ENCODE measurements at regions not wholly inside any gene's neighbourhood (a gene's known extent, or its start where the extent isn't known, plus 50 kb on each side); places are given as distances from the start of the nearest gene placed in this dataset.

- no peaks in the 10 kb centered on the region for H3K36me3 ChIP-seq (ENCODE audit: control insufficient read depth in 3 of 3, insufficient read depth in 3 of 3, low read length in 3 of 3)
- H3K4me3 ChIP-seq (ENCODE audit: low read length in 3 of 3): no peak overlapping the region
- H3K4me1 ChIP-seq (ENCODE audit: control insufficient read depth in 3 of 3, insufficient read depth in 3 of 3, low read length in 3 of 3): no peaks in the 10 kb centered on the region
- H3K9ac ChIP-seq (ENCODE audit: low read depth in 1 of 3, low read length in 3 of 3): no peak overlapping the region
- H3K9me3 ChIP-seq (ENCODE audit: control insufficient read depth in 3 of 3, low read length in 3 of 3): no peaks in the 10 kb centered on the region
- H3K27me3 ChIP-seq (ENCODE audit: control insufficient read depth in 3 of 3, insufficient read depth in 3 of 3, low read length in 3 of 3): no peaks in the 10 kb centered on the region
- H3K27ac ChIP-seq (ENCODE audit: low read depth, low read length): no peak overlapping the region
Observed at GRCh38 chr3:145807990-145808389, 353.0 kb downstream of the PLOD2 start.

- Histone ChIP-seq H3K4me1 (ENCODE audit: control insufficient read depth in 3 of 3, insufficient read depth in 3 of 3, low read length in 3 of 3) (no peaks in the 10 kb centered on the region), H3K9me3 (ENCODE audit: control insufficient read depth in 3 of 3, low read length in 3 of 3) (no peaks in the 10 kb centered on the region), H3K4me3 (ENCODE audit: low read length in 3 of 3) (no peak overlapping the region), H3K9ac (ENCODE audit: low read depth in 1 of 3, low read length in 3 of 3) (no peak overlapping the region), H3K36me3 (ENCODE audit: control insufficient read depth in 3 of 3, insufficient read depth in 3 of 3, low read length in 3 of 3) (no peaks in the 10 kb centered on the region), H3K27me3 (ENCODE audit: control insufficient read depth in 3 of 3, insufficient read depth in 3 of 3, low read length in 3 of 3) (no peaks in the 10 kb centered on the region), H3K27ac (ENCODE audit: low read depth, low read length) (no peak overlapping the region)
Observed at GRCh38 chr3:145812391-145812790, 348.6 kb downstream of the PLOD2 start.

GRCh38 chr3:145815707-145816413 lies 345.1 kb downstream of the PLOD2 start:
- no peak overlapping the region for H3K9ac ChIP-seq (ENCODE audit: low read depth in 1 of 3, low read length in 3 of 3)
- no peaks in the 10 kb centered on the region for H3K9me3 ChIP-seq (ENCODE audit: control insufficient read depth in 3 of 3, low read length in 3 of 3)
- no peaks in the 10 kb centered on the region for H3K36me3 ChIP-seq (ENCODE audit: control insufficient read depth in 3 of 3, insufficient read depth in 3 of 3, low read length in 3 of 3)
- H3K4me3 ChIP-seq (ENCODE audit: low read length in 3 of 3): no peak overlapping the region
- no peaks in the 10 kb centered on the region for H3K27me3 ChIP-seq (ENCODE audit: control insufficient read depth in 3 of 3, insufficient read depth in 3 of 3, low read length in 3 of 3)
- no peaks in the 10 kb centered on the region for H3K4me1 ChIP-seq (ENCODE audit: control insufficient read depth in 3 of 3, insufficient read depth in 3 of 3, low read length in 3 of 3)
- no peak overlapping the region for H3K27ac ChIP-seq (ENCODE audit: low read depth, low read length)

- H3K36me3 ChIP-seq (ENCODE audit: control insufficient read depth in 3 of 3, insufficient read depth in 3 of 3, low read length in 3 of 3): no peaks in the 10 kb centered on the region
- H3K27me3 ChIP-seq (ENCODE audit: control insufficient read depth in 3 of 3, insufficient read depth in 3 of 3, low read length in 3 of 3): no peaks in the 10 kb centered on the region
- no peak overlapping the region for H3K4me3 ChIP-seq (ENCODE audit: low read length in 3 of 3)
- no peak overlapping the region for H3K27ac ChIP-seq (ENCODE audit: low read depth, low read length)
- H3K4me1 ChIP-seq (ENCODE audit: control insufficient read depth in 3 of 3, insufficient read depth in 3 of 3, low read length in 3 of 3): no peaks in the 10 kb centered on the region
- no peaks in the 10 kb centered on the region for H3K9me3 ChIP-seq (ENCODE audit: control insufficient read depth in 3 of 3, low read length in 3 of 3)
- no peak overlapping the region for H3K9ac ChIP-seq (ENCODE audit: low read depth in 1 of 3, low read length in 3 of 3)
Observed at GRCh38 chr3:145817870-145818483, 343.0 kb downstream of the PLOD2 start.

- Histone ChIP-seq H3K9ac (ENCODE audit: low read depth in 1 of 3, low read length in 3 of 3) (no peak overlapping the region), H3K27ac (ENCODE audit: low read depth, low read length) (no peak overlapping the region), H3K4me1 (ENCODE audit: control insufficient read depth in 3 of 3, insufficient read depth in 3 of 3, low read length in 3 of 3) (no peaks in the 10 kb centered on the region), H3K4me3 (ENCODE audit: low read length in 3 of 3) (no peak overlapping the region), H3K27me3 (ENCODE audit: control insufficient read depth in 3 of 3, insufficient read depth in 3 of 3, low read length in 3 of 3) (no peaks in the 10 kb centered on the region), H3K9me3 (ENCODE audit: control insufficient read depth in 3 of 3, low read length in 3 of 3) (no peaks in the 10 kb centered on the region), H3K36me3 (ENCODE audit: control insufficient read depth in 3 of 3, insufficient read depth in 3 of 3, low read length in 3 of 3) (no peaks in the 10 kb centered on the region)
Observed at GRCh38 chr3:145820170-145820569, 340.8 kb downstream of the PLOD2 start.

GRCh38 chr3:145842294-145842902 lies 318.6 kb downstream of the PLOD2 start:
- no peaks in the 10 kb centered on the region for H3K9me3 ChIP-seq (ENCODE audit: control insufficient read depth in 3 of 3, low read length in 3 of 3)
- H3K36me3 ChIP-seq (ENCODE audit: control insufficient read depth in 3 of 3, insufficient read depth in 3 of 3, low read length in 3 of 3): no peaks in the 10 kb centered on the region
- no peaks in the 10 kb centered on the region for H3K4me1 ChIP-seq (ENCODE audit: control insufficient read depth in 3 of 3, insufficient read depth in 3 of 3, low read length in 3 of 3)
- H3K4me3 ChIP-seq (ENCODE audit: low read length in 3 of 3): no peak overlapping the region
- no peaks in the 10 kb centered on the region for H3K27me3 ChIP-seq (ENCODE audit: control insufficient read depth in 3 of 3, insufficient read depth in 3 of 3, low read length in 3 of 3)
- no peak overlapping the region for H3K27ac ChIP-seq (ENCODE audit: low read depth, low read length)
- no peak overlapping the region for H3K9ac ChIP-seq (ENCODE audit: low read depth in 1 of 3, low read length in 3 of 3)

GRCh38 chr3:145843561-145843960 lies 317.4 kb downstream of the PLOD2 start:
- no peaks in the 10 kb centered on the region for H3K36me3 ChIP-seq (ENCODE audit: control insufficient read depth in 3 of 3, insufficient read depth in 3 of 3, low read length in 3 of 3)

GRCh38 chr3:145849115-145849514 lies 311.9 kb downstream of the PLOD2 start:
- no peak overlapping the region for H3K27ac ChIP-seq (ENCODE audit: low read depth, low read length)
- H3K9me3 ChIP-seq (ENCODE audit: control insufficient read depth in 3 of 3, low read length in 3 of 3): no peaks in the 10 kb centered on the region
- no peaks in the 10 kb centered on the region for H3K4me1 ChIP-seq (ENCODE audit: control insufficient read depth in 3 of 3, insufficient read depth in 3 of 3, low read length in 3 of 3)

More at GRCh38 chr3:145843561-145843960, 317.4 kb downstream of the PLOD2 start:
- H3K27ac ChIP-seq (ENCODE audit: low read depth, low read length): no peak overlapping the region
- H3K27me3 ChIP-seq (ENCODE audit: control insufficient read depth in 3 of 3, insufficient read depth in 3 of 3, low read length in 3 of 3): no peaks in the 10 kb centered on the region
- no peak overlapping the region for H3K4me3 ChIP-seq (ENCODE audit: low read length in 3 of 3)
- H3K9ac ChIP-seq (ENCODE audit: low read depth in 1 of 3, low read length in 3 of 3): no peak overlapping the region
- no peaks in the 10 kb centered on the region for H3K4me1 ChIP-seq (ENCODE audit: control insufficient read depth in 3 of 3, insufficient read depth in 3 of 3, low read length in 3 of 3)
- H3K9me3 ChIP-seq (ENCODE audit: control insufficient read depth in 3 of 3, low read length in 3 of 3): no peaks in the 10 kb centered on the region

GRCh38 chr3:145854499-145854898 lies 306.5 kb downstream of the PLOD2 start:
- Histone ChIP-seq H3K36me3 (ENCODE audit: control insufficient read depth in 3 of 3, insufficient read depth in 3 of 3, low read length in 3 of 3) (no peaks in the 10 kb centered on the region), H3K27me3 (ENCODE audit: control insufficient read depth in 3 of 3, insufficient read depth in 3 of 3, low read length in 3 of 3) (no peaks in the 10 kb centered on the region), H3K4me3 (ENCODE audit: low read length in 3 of 3) (no peak overlapping the region), H3K9ac (ENCODE audit: low read depth in 1 of 3, low read length in 3 of 3) (no peak overlapping the region), H3K4me1 (ENCODE audit: control insufficient read depth in 3 of 3, insufficient read depth in 3 of 3, low read length in 3 of 3) (no peaks in the 10 kb centered on the region), H3K9me3 (ENCODE audit: control insufficient read depth in 3 of 3, low read length in 3 of 3) (no peaks in the 10 kb centered on the region), H3K27ac (ENCODE audit: low read depth, low read length) (no peak overlapping the region)

More at GRCh38 chr3:145849115-145849514, 311.9 kb downstream of the PLOD2 start:
- H3K36me3 ChIP-seq (ENCODE audit: control insufficient read depth in 3 of 3, insufficient read depth in 3 of 3, low read length in 3 of 3): no peaks in the 10 kb centered on the region
- H3K27me3 ChIP-seq (ENCODE audit: control insufficient read depth in 3 of 3, insufficient read depth in 3 of 3, low read length in 3 of 3): no peaks in the 10 kb centered on the region
- H3K9ac ChIP-seq (ENCODE audit: low read depth in 1 of 3, low read length in 3 of 3): no peak overlapping the region
- no peak overlapping the region for H3K4me3 ChIP-seq (ENCODE audit: low read length in 3 of 3)

GRCh38 chr3:145857956-145858355 lies 303.0 kb downstream of the PLOD2 start:
- H3K4me3 ChIP-seq (ENCODE audit: low read length in 3 of 3): no peak overlapping the region
- no peak overlapping the region for H3K27ac ChIP-seq (ENCODE audit: low read depth, low read length)
- no peak overlapping the region for H3K9ac ChIP-seq (ENCODE audit: low read depth in 1 of 3, low read length in 3 of 3)
- no peaks in the 10 kb centered on the region for H3K27me3 ChIP-seq (ENCODE audit: control insufficient read depth in 3 of 3, insufficient read depth in 3 of 3, low read length in 3 of 3)
- H3K36me3 ChIP-seq (ENCODE audit: control insufficient read depth in 3 of 3, insufficient read depth in 3 of 3, low read length in 3 of 3): no peaks in the 10 kb centered on the region
- no peaks in the 10 kb centered on the region for H3K4me1 ChIP-seq (ENCODE audit: control insufficient read depth in 3 of 3, insufficient read depth in 3 of 3, low read length in 3 of 3)
- H3K9me3 ChIP-seq (ENCODE audit: control insufficient read depth in 3 of 3, low read length in 3 of 3): no peaks in the 10 kb centered on the region
